ENCODE measurements at regions not wholly inside any gene's neighbourhood (a gene's known extent, or its start where the extent isn't known, plus 50 kb on each side); places are given as distances from the start of the nearest gene placed in this dataset.

GRCh38 chr5:98638701-98639100 is 134.8 kb upstream of the RGMB start:
- Histone ChIP-seq H3K9ac (ENCODE audit: low read depth in 1 of 2, low read length in 2 of 2) (no peak overlapping the region), H3K36me3 (ENCODE audit: control insufficient read depth in 1 of 2, insufficient read depth in 2 of 2, low read length in 2 of 2) (no peaks in the 10 kb centered on the region), H3K9me3 (ENCODE audit: control insufficient read depth in 1 of 2, low read length in 2 of 2) (no peaks in the 10 kb centered on the region), H3K27ac (ENCODE audit: low read depth, low read length) (no peak overlapping the region), H3K4me1 (ENCODE audit: control insufficient read depth in 1 of 2, insufficient read depth in 2 of 2, low read length in 2 of 2) (no peaks in the 10 kb centered on the region), H3K4me3 (ENCODE audit: low read depth in 1 of 2, low read length in 2 of 2) (no peak overlapping the region), H3K27me3 (ENCODE audit: control insufficient read depth in 1 of 2, insufficient read depth in 2 of 2, low read length in 2 of 2) (no peaks in the 10 kb centered on the region)

- Histone ChIP-seq H3K9ac (ENCODE audit: low read depth in 1 of 2, low read length in 2 of 2) (no peak overlapping the region), H3K4me1 (ENCODE audit: control insufficient read depth in 1 of 2, insufficient read depth in 2 of 2, low read length in 2 of 2) (no peaks in the 10 kb centered on the region), H3K36me3 (ENCODE audit: control insufficient read depth in 1 of 2, insufficient read depth in 2 of 2, low read length in 2 of 2) (no peaks in the 10 kb centered on the region), H3K27ac (ENCODE audit: low read depth, low read length) (no peak overlapping the region), H3K9me3 (ENCODE audit: control insufficient read depth in 1 of 2, low read length in 2 of 2) (no peaks in the 10 kb centered on the region), H3K27me3 (ENCODE audit: control insufficient read depth in 1 of 2, insufficient read depth in 2 of 2, low read length in 2 of 2) (no peaks in the 10 kb centered on the region), H3K4me3 (ENCODE audit: low read depth in 1 of 2, low read length in 2 of 2) (no peak overlapping the region)
These were observed 134.2 kb upstream of the RGMB start for GRCh38 chr5:98639274-98639673.

- no peaks in the 10 kb centered on the region for H3K4me1 ChIP-seq (ENCODE audit: control insufficient read depth in 1 of 2, insufficient read depth in 2 of 2, low read length in 2 of 2)
- H3K27me3 ChIP-seq (ENCODE audit: control insufficient read depth in 1 of 2, insufficient read depth in 2 of 2, low read length in 2 of 2) = no peaks in the 10 kb centered on the region
- no peak overlapping the region for H3K9ac ChIP-seq (ENCODE audit: low read depth in 1 of 2, low read length in 2 of 2)
- H3K27ac ChIP-seq (ENCODE audit: low read depth, low read length) = no peak overlapping the region
- H3K4me3 ChIP-seq (ENCODE audit: low read depth in 1 of 2, low read length in 2 of 2) = no peak overlapping the region
- no peaks in the 10 kb centered on the region for H3K36me3 ChIP-seq (ENCODE audit: control insufficient read depth in 1 of 2, insufficient read depth in 2 of 2, low read length in 2 of 2)
- H3K9me3 ChIP-seq (ENCODE audit: control insufficient read depth in 1 of 2, low read length in 2 of 2) = no peaks in the 10 kb centered on the region
These were observed 131.8 kb upstream of the RGMB start for GRCh38 chr5:98641671-98642070.

GRCh38 chr5:98643569-98643968 is 129.9 kb upstream of the RGMB start:
- Histone ChIP-seq H3K36me3 (ENCODE audit: control insufficient read depth in 1 of 2, insufficient read depth in 2 of 2, low read length in 2 of 2) (no peaks in the 10 kb centered on the region), H3K9ac (ENCODE audit: low read depth in 1 of 2, low read length in 2 of 2) (no peak overlapping the region), H3K9me3 (ENCODE audit: control insufficient read depth in 1 of 2, low read length in 2 of 2) (no peaks in the 10 kb centered on the region), H3K27ac (ENCODE audit: low read depth, low read length) (no peak overlapping the region), H3K27me3 (ENCODE audit: control insufficient read depth in 1 of 2, insufficient read depth in 2 of 2, low read length in 2 of 2) (no peaks in the 10 kb centered on the region), H3K4me1 (ENCODE audit: control insufficient read depth in 1 of 2, insufficient read depth in 2 of 2, low read length in 2 of 2) (no peaks in the 10 kb centered on the region), H3K4me3 (ENCODE audit: low read depth in 1 of 2, low read length in 2 of 2) (no peak overlapping the region)

- H3K36me3 ChIP-seq (ENCODE audit: control insufficient read depth in 1 of 2, insufficient read depth in 2 of 2, low read length in 2 of 2) = no peaks in the 10 kb centered on the region
- no peaks in the 10 kb centered on the region for H3K4me1 ChIP-seq (ENCODE audit: control insufficient read depth in 1 of 2, insufficient read depth in 2 of 2, low read length in 2 of 2)
- no peak overlapping the region for H3K4me3 ChIP-seq (ENCODE audit: low read depth in 1 of 2, low read length in 2 of 2)
- H3K9me3 ChIP-seq (ENCODE audit: control insufficient read depth in 1 of 2, low read length in 2 of 2) = no peaks in the 10 kb centered on the region
- H3K27ac ChIP-seq (ENCODE audit: low read depth, low read length) = no peak overlapping the region
- no peak overlapping the region for H3K9ac ChIP-seq (ENCODE audit: low read depth in 1 of 2, low read length in 2 of 2)
- H3K27me3 ChIP-seq (ENCODE audit: control insufficient read depth in 1 of 2, insufficient read depth in 2 of 2, low read length in 2 of 2) = no peaks in the 10 kb centered on the region
These were observed 121.7 kb upstream of the RGMB start for GRCh38 chr5:98651715-98652114.

GRCh38 chr5:98656125-98656795 is 117.2 kb upstream of the RGMB start:
- Histone ChIP-seq H3K4me1 (ENCODE audit: control insufficient read depth in 1 of 2, insufficient read depth in 2 of 2, low read length in 2 of 2) (no peaks in the 10 kb centered on the region), H3K27ac (ENCODE audit: low read depth, low read length) (no peak overlapping the region), H3K9ac (ENCODE audit: low read depth in 1 of 2, low read length in 2 of 2) (no peak overlapping the region), H3K4me3 (ENCODE audit: low read depth in 1 of 2, low read length in 2 of 2) (no peak overlapping the region), H3K27me3 (ENCODE audit: control insufficient read depth in 1 of 2, insufficient read depth in 2 of 2, low read length in 2 of 2) (no peaks in the 10 kb centered on the region), H3K9me3 (ENCODE audit: control insufficient read depth in 1 of 2, low read length in 2 of 2) (no peaks in the 10 kb centered on the region), H3K36me3 (ENCODE audit: control insufficient read depth in 1 of 2, insufficient read depth in 2 of 2, low read length in 2 of 2) (no peaks in the 10 kb centered on the region)

GRCh38 chr5:98656796-98657195 is 116.7 kb upstream of the RGMB start:
- H3K9me3 ChIP-seq (ENCODE audit: control insufficient read depth in 1 of 2, low read length in 2 of 2) = no peaks in the 10 kb centered on the region
- H3K27me3 ChIP-seq (ENCODE audit: control insufficient read depth in 1 of 2, insufficient read depth in 2 of 2, low read length in 2 of 2) = no peaks in the 10 kb centered on the region
- H3K36me3 ChIP-seq (ENCODE audit: control insufficient read depth in 1 of 2, insufficient read depth in 2 of 2, low read length in 2 of 2) = no peaks in the 10 kb centered on the region
- no peak overlapping the region for H3K4me3 ChIP-seq (ENCODE audit: low read depth in 1 of 2, low read length in 2 of 2)
- H3K4me1 ChIP-seq (ENCODE audit: control insufficient read depth in 1 of 2, insufficient read depth in 2 of 2, low read length in 2 of 2) = no peaks in the 10 kb centered on the region
- no peak overlapping the region for H3K27ac ChIP-seq (ENCODE audit: low read depth, low read length)
- no peak overlapping the region for H3K9ac ChIP-seq (ENCODE audit: low read depth in 1 of 2, low read length in 2 of 2)

GRCh38 chr5:98657559-98657958 is 115.9 kb upstream of the RGMB start:
- no peak overlapping the region for H3K4me3 ChIP-seq (ENCODE audit: low read depth in 1 of 2, low read length in 2 of 2)
- no peaks in the 10 kb centered on the region for H3K36me3 ChIP-seq (ENCODE audit: control insufficient read depth in 1 of 2, insufficient read depth in 2 of 2, low read length in 2 of 2)
- H3K27me3 ChIP-seq (ENCODE audit: control insufficient read depth in 1 of 2, insufficient read depth in 2 of 2, low read length in 2 of 2) = no peaks in the 10 kb centered on the region
- H3K9ac ChIP-seq (ENCODE audit: low read depth in 1 of 2, low read length in 2 of 2) = no peak overlapping the region
- no peak overlapping the region for H3K27ac ChIP-seq (ENCODE audit: low read depth, low read length)
- no peaks in the 10 kb centered on the region for H3K9me3 ChIP-seq (ENCODE audit: control insufficient read depth in 1 of 2, low read length in 2 of 2)
- no peaks in the 10 kb centered on the region for H3K4me1 ChIP-seq (ENCODE audit: control insufficient read depth in 1 of 2, insufficient read depth in 2 of 2, low read length in 2 of 2)

- Histone ChIP-seq H3K9me3 (ENCODE audit: control insufficient read depth in 1 of 2, low read length in 2 of 2) (peaks cover 0 to 5% of the 10 kb centered on the region in 2 donors), H3K4me1 (ENCODE audit: control insufficient read depth in 1 of 2, insufficient read depth in 2 of 2, low read length in 2 of 2) (no peaks in the 10 kb centered on the region), H3K4me3 (ENCODE audit: low read depth in 1 of 2, low read length in 2 of 2) (no peak overlapping the region), H3K27me3 (ENCODE audit: control insufficient read depth in 1 of 2, insufficient read depth in 2 of 2, low read length in 2 of 2) (no peaks in the 10 kb centered on the region), H3K9ac (ENCODE audit: low read depth in 1 of 2, low read length in 2 of 2) (no peak overlapping the region), H3K27ac (ENCODE audit: low read depth, low read length) (no peak overlapping the region), H3K36me3 (ENCODE audit: control insufficient read depth in 1 of 2, insufficient read depth in 2 of 2, low read length in 2 of 2) (no peaks in the 10 kb centered on the region)
These were observed 109.9 kb upstream of the RGMB start for GRCh38 chr5:98663521-98663920.

- peaks cover 0 to 5% of the 10 kb centered on the region in 2 donors for H3K9me3 ChIP-seq (ENCODE audit: control insufficient read depth in 1 of 2, low read length in 2 of 2)
- H3K4me1 ChIP-seq (ENCODE audit: control insufficient read depth in 1 of 2, insufficient read depth in 2 of 2, low read length in 2 of 2) = no peaks in the 10 kb centered on the region
- H3K27ac ChIP-seq (ENCODE audit: low read depth, low read length) = no peak overlapping the region
- no peak overlapping the region for H3K9ac ChIP-seq (ENCODE audit: low read depth in 1 of 2, low read length in 2 of 2)
- H3K36me3 ChIP-seq (ENCODE audit: control insufficient read depth in 1 of 2, insufficient read depth in 2 of 2, low read length in 2 of 2) = no peaks in the 10 kb centered on the region
- no peaks in the 10 kb centered on the region for H3K27me3 ChIP-seq (ENCODE audit: control insufficient read depth in 1 of 2, insufficient read depth in 2 of 2, low read length in 2 of 2)
- no peak overlapping the region for H3K4me3 ChIP-seq (ENCODE audit: low read depth in 1 of 2, low read length in 2 of 2)
These were observed 108.7 kb upstream of the RGMB start for GRCh38 chr5:98664736-98665135.

- Histone ChIP-seq H3K4me1 (ENCODE audit: control insufficient read depth in 1 of 2, insufficient read depth in 2 of 2, low read length in 2 of 2) (no peaks in the 10 kb centered on the region), H3K27me3 (ENCODE audit: control insufficient read depth in 1 of 2, insufficient read depth in 2 of 2, low read length in 2 of 2) (no peaks in the 10 kb centered on the region), H3K9ac (ENCODE audit: low read depth in 1 of 2, low read length in 2 of 2) (no peak overlapping the region), H3K36me3 (ENCODE audit: control insufficient read depth in 1 of 2, insufficient read depth in 2 of 2, low read length in 2 of 2) (no peaks in the 10 kb centered on the region), H3K4me3 (ENCODE audit: low read depth in 1 of 2, low read length in 2 of 2) (no peak overlapping the region), H3K9me3 (ENCODE audit: control insufficient read depth in 1 of 2, low read length in 2 of 2) (no peaks in the 10 kb centered on the region), H3K27ac (ENCODE audit: low read depth, low read length) (no peak overlapping the region)
These were observed 93.5 kb upstream of the RGMB start for GRCh38 chr5:98679963-98680362.

All from duodenal mucosa (tissue), 2 donors.